A673 (cell line): ENCODE measurements at regions not wholly inside any gene's neighbourhood (a gene's known extent, or its start where the extent isn't known, plus 50 kb on each side); places are given as distances from the start of the nearest gene placed in this dataset.

Experiments used
- BruUV-seq: library from RNA; stranded (reverse); fragments of 400-500 nt; replicated peaks from 2 replicates; lab custom pipeline; 2021; lab: Mats Ljungman, UMichigan
- CTCF ChIA-PET: fragments of 300-600 bp; sonication (Branson Sonifier 250); formaldehyde crosslinking; loops from one replicate; lab custom pipeline; 2022; ENCODE audit warnings: antibody characterized with exemption; lab: Charles Lee
- POLR2A ChIA-PET: fragments of 300-600 bp; sonication (Branson Sonifier 250); formaldehyde crosslinking; loops from one replicate; lab custom pipeline; 2022; ENCODE audit warnings: antibody characterized with exemption; ENCODE audit not compliant: low non-redundant PET; lab: Charles Lee
- DNase-seq: peaks from one replicate; pipeline ENCODE4 v3.0.0-alpha.2; 2015; ENCODE audit warnings: low spot score
- H3K27ac ChIP-seq: fragments of 200-600 bp; sonication (generic); 2 replicates; pipeline ENCODE4 v1.5.1; 2016; ENCODE audit warnings: mixed run types, low read depth, mild to moderate bottlenecking, mixed read lengths, antibody characterized with exemption, low read length; ENCODE audit not compliant: poor library complexity, severe bottlenecking
- H3K27me3 ChIP-seq: fragments of 200-600 bp; sonication (generic); replicated peaks from 2 replicates; pipeline ENCODE4 v1.6.1; 2017; ENCODE audit warnings: mixed run types, low read depth, mild to moderate bottlenecking, mixed read lengths, antibody characterized with exemption, low read length; ENCODE audit not compliant: insufficient read depth, poor library complexity
- H3K36me3 ChIP-seq: fragments of 200-600 bp; sonication (generic); 2 replicates; pipeline ENCODE4 v1.6.1; 2016; ENCODE audit warnings: mixed run types, mild to moderate bottlenecking, mixed read lengths, antibody characterized with exemption, low read length; ENCODE audit not compliant: insufficient read depth, poor library complexity, severe bottlenecking
- H3K4me1 ChIP-seq: fragments of 200-600 bp; sonication (generic); 2 replicates; pipeline ENCODE4 v1.6.1; 2017; ENCODE audit warnings: mixed run types, mild to moderate bottlenecking, mixed read lengths, antibody characterized with exemption, low read length; ENCODE audit not compliant: insufficient read depth, poor library complexity, severe bottlenecking
- H3K4me3 ChIP-seq: fragments of 200-600 bp; sonication (generic); 2 replicates; pipeline ENCODE4 v1.5.1; 2016; ENCODE audit warnings: low read depth, mixed run types, mild to moderate bottlenecking, mixed read lengths, low read length; ENCODE audit not compliant: poor library complexity, severe bottlenecking
- H3K9me3 ChIP-seq: fragments of 200-600 bp; sonication (generic); 2 replicates; pipeline ENCODE4 v1.6.1; 2016; ENCODE audit warnings: mixed run types, low read depth, mild to moderate bottlenecking, mixed read lengths, antibody characterized with exemption, low read length; ENCODE audit not compliant: poor library complexity, severe bottlenecking
- EZH2 ChIP-seq: fragments of 200-600 bp; sonication (generic); IDR thresholded peaks from 2 replicates; pipeline ENCODE4 v1.6.1; 2017; ENCODE audit warnings: borderline replicate concordance, low read depth, mild to moderate bottlenecking, mixed read lengths, antibody characterized with exemption, low read length; ENCODE audit not compliant: poor library complexity, severe bottlenecking
- intact Hi-C: fragments of 100-400 bp; cut with micrococcal nuclease; formaldehyde crosslinking; loops from one replicate; pipeline ENCODE4 v1.10.0; 2022; ENCODE audit not compliant: unreplicated experiment
- TF ChIP-seq, protein P1 (sequence below): fragments of 300-800, 200-600 bp; sonication (generic); conservative IDR thresholded peaks from 2 replicates; pipeline ENCODE4 v1.5.1; 2017; ENCODE audit warnings: low read depth, mild to moderate bottlenecking, antibody characterized with exemption, low read length, moderate library complexity, mixed read lengths

DNA sequence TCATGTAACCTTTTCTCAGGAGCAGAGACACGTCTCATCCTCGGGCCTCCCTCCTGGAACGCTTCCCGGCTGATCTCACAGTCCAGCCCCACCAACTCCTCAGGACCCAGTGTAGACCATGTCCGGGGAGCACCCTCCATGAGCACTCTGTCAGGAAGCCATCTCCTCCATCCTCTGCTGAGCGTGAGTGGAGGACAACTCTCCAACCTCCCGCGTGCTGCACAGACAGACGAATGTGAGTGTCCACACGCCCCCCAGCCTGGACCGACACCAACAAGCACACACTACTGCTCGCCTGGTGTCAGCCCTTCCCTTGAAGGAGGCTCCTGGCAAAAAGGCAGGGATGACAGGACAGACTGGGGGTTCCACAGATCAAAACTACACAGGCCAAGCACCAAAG lies 86.6 kb downstream of the SHANK2 start:
- Histone ChIP-seq H3K27ac (no peak overlapping the region), H3K27me3 (no peaks in the 10 kb centered on the region), H3K4me1 (no peaks in the 10 kb centered on the region), H3K9me3 (no peaks in the 10 kb centered on the region), H3K4me3 (no peak overlapping the region), H3K36me3 (no peaks in the 10 kb centered on the region)
- intact Hi-C loops, result no loop called here
- ChIA-PET POLR2A (no interaction called here), CTCF (no interaction called here)
- no peak for DNase-seq
- TF ChIP-seq, protein P1, sequence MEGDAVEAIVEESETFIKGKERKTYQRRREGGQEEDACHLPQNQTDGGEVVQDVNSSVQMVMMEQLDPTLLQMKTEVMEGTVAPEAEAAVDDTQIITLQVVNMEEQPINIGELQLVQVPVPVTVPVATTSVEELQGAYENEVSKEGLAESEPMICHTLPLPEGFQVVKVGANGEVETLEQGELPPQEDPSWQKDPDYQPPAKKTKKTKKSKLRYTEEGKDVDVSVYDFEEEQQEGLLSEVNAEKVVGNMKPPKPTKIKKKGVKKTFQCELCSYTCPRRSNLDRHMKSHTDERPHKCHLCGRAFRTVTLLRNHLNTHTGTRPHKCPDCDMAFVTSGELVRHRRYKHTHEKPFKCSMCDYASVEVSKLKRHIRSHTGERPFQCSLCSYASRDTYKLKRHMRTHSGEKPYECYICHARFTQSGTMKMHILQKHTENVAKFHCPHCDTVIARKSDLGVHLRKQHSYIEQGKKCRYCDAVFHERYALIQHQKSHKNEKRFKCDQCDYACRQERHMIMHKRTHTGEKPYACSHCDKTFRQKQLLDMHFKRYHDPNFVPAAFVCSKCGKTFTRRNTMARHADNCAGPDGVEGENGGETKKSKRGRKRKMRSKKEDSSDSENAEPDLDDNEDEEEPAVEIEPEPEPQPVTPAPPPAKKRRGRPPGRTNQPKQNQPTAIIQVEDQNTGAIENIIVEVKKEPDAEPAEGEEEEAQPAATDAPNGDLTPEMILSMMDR, result no peak
- no peak for TF ChIP-seq EZH2
- no TSS peak for BruUV-seq

DNA sequence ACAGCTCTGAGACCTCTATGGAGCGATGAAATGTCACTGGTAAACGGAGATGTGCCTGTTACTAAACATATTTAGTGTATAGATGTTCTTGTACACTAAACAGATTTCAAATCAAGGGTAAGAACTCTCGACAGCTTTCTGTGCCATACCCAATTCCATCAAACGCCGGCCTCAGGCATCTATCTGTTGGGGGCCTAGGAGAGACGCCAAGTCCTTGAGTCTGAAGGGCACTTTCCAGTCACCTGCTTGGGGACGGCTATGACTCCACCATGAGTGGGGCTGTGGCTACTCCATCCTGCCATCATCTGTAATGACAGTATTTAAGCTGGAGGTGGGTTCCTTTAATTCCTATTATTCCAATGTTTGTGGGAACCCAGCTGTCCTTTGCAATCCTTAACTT lies 87.8 kb downstream of the SHANK2 start:
- no TSS peak for BruUV-seq
- no peaks in the 10 kb centered on the region for H3K27me3 ChIP-seq
- no peaks in the 10 kb centered on the region for H3K4me1 ChIP-seq
- H3K4me3 ChIP-seq, result no peak overlapping the region
- no peak for TF ChIP-seq EZH2
- TF ChIP-seq, protein P1, result no peak
- H3K27ac ChIP-seq, result no peak overlapping the region
- ChIA-PET CTCF (no interaction called here), POLR2A (no interaction called here)
- DNase-seq, result no peak
- no peaks in the 10 kb centered on the region for H3K9me3 ChIP-seq
- intact Hi-C loops, result no loop called here
- no peaks in the 10 kb centered on the region for H3K36me3 ChIP-seq

DNA sequence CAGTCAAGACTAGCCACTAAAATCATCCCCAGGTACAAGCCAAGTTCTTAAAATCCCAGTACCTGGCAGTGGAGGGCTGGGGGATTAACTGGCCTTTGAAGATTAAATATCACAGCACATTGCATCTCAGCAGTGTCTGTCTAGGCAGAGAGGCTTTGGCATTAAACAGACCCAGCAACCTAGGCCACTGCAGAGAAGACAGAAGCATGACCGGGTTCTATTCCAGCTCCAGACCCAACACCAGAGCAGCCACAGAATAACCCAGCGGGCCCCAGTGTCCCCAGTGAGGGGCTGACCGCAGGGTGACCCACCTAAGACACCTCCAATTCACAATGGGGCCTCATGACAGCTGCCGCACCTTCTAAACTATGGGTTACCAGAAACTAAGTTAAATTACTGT lies 88.2 kb downstream of the SHANK2 start:
- H3K27me3 ChIP-seq, result no peaks in the 10 kb centered on the region
- CTCF ChIA-PET, result no interaction called here
- H3K9me3 ChIP-seq, result no peaks in the 10 kb centered on the region
- no peak overlapping the region for H3K4me3 ChIP-seq
- no TSS peak for BruUV-seq
- intact Hi-C loops, result no loop called here
- no peak overlapping the region for H3K27ac ChIP-seq
- H3K4me1 ChIP-seq, result no peaks in the 10 kb centered on the region
- H3K36me3 ChIP-seq, result no peaks in the 10 kb centered on the region
- no peak for DNase-seq
- TF ChIP-seq EZH2, result no peak
- TF ChIP-seq, protein P1, result no peak
- POLR2A ChIA-PET, result no interaction called here
